Left lung (tissue), 4 donors: ENCODE measurements at regions not wholly inside any gene's neighbourhood (a gene's known extent, or its start where the extent isn't known, plus 50 kb on each side); places are given as distances from the start of the nearest gene placed in this dataset.
A peak's percentile ranks its signal among the peaks of the same experiment; 100 is the strongest.

Experiments used
- ATAC-seq: fragments of 200-7000 bp; cut with Tn5 transposase; one replicate; pipeline ENCODE4 v1.9.1; 2020; ENCODE audit warnings: moderate library complexity
- DNase-seq, 4 donors: peaks; one replicate each; pipeline ENCODE4 v3.0.0-alpha.2; 2013 to 2020
- H3K27ac ChIP-seq, 2 donors: fragments of 200-600 bp; sonication (generic) in 1 of 2; one replicate each; pipeline versions ENCODE4 v1.5.0 to v1.8.0; 2020 to 2021
- H3K27me3 ChIP-seq, 2 donors: fragments of 200-600 bp; sonication (generic) in 1 of 2; one replicate each; pipeline versions ENCODE4 v1.5.0 to v1.8.0; 2020 to 2021
- H3K36me3 ChIP-seq, 2 donors: fragments of 200-600 bp; sonication (generic) in 1 of 2; one replicate each; pipeline versions ENCODE4 v1.5.0 to v1.8.0; 2020 to 2021
- H3K4me1 ChIP-seq, 2 donors: fragments of 200-600 bp; one replicate each; pipeline ENCODE4 v1.8.0; 2021
- H3K4me3 ChIP-seq, 2 donors: fragments of 200-600 bp; sonication (generic) in 1 of 2; one replicate each; pipeline versions ENCODE4 v1.5.0 to v1.8.0; 2020 to 2021; ENCODE audit warnings: mild to moderate bottlenecking in 1 of 2
- H3K9me3 ChIP-seq, 2 donors: fragments of 200-600 bp; sonication (generic) in 1 of 2; one replicate each; pipeline versions ENCODE4 v1.5.0 to v1.8.0; 2020 to 2021
- CTCF ChIP-seq, 2 donors: fragments of 200-600 bp; sonication (generic) in 1 of 2; IDR thresholded peaks; one replicate each; pipeline versions ENCODE4 v1.5.0 to v1.8.0; 2021; ENCODE audit warnings: antibody characterized with exemption in 2 of 2
- intact Hi-C, 2 donors: fragments of 100-400 bp; cut with DNase I; formaldehyde crosslinking; loops; one replicate each; pipeline versions ENCODE4 v1.11.2 to v1.14.2; 2022
- donor health status: DM: no; HTN: yes; CAD: no.
- donor health status: DM: no; HTN: no; CAD: no.

GRCh38 chr10:128254476-128254875 lies 128.3 kb upstream of the MKI67 start:
- intact Hi-C loops: no loop called here

GRCh38 chr10:128257428-128257827 lies 131.2 kb upstream of the MKI67 start:
- Histone ChIP-seq H3K36me3 (no peaks in the 10 kb centered on the region), H3K27ac (no peak overlapping the region), H3K4me3 (no peak overlapping the region), H3K27me3 (peaks cover 0 to 44% of the 10 kb centered on the region in 2 donors), H3K9me3 (no peaks in the 10 kb centered on the region), H3K4me1 (peaks cover 0 to 7% of the 10 kb centered on the region in 2 donors)
- DNase-seq (no peak), ATAC-seq (no peak)
- intact Hi-C loops: no loop called here
- TF ChIP-seq CTCF (IDR thresholded peaks at IDR 0.05): no peak

More at GRCh38 chr10:128254476-128254875, 128.3 kb upstream of the MKI67 start:
- peaks cover 0 to 7% of the 10 kb centered on the region in 2 donors for H3K4me1 ChIP-seq
- no peak for ATAC-seq
- TF ChIP-seq CTCF (IDR thresholded peaks at IDR 0.05): no peak
- H3K36me3 ChIP-seq: no peaks in the 10 kb centered on the region
- H3K27ac ChIP-seq: no peak overlapping the region
- H3K9me3 ChIP-seq: no peaks in the 10 kb centered on the region
- H3K27me3 ChIP-seq: peaks cover 0 to 53% of the 10 kb centered on the region in 2 donors
- H3K4me3 ChIP-seq: no peak overlapping the region
- no peak for DNase-seq

- intact Hi-C loops: no loop called here
- H3K4me1 ChIP-seq: peaks cover 0 to 7% of the 10 kb centered on the region in 2 donors
Observed at GRCh38 chr10:128258421-128258976, 132.3 kb upstream of the MKI67 start.

GRCh38 chr10:128263891-128264688 lies 137.9 kb upstream of the MKI67 start:
- Histone ChIP-seq H3K27me3 (peaks cover 13 to 69% of the 10 kb centered on the region in 2 donors), H3K4me3 (no peak overlapping the region), H3K27ac (no peak overlapping the region), H3K4me1 (no peaks in the 10 kb centered on the region), H3K9me3 (no peaks in the 10 kb centered on the region), H3K36me3 (no peaks in the 10 kb centered on the region)
- intact Hi-C loops: no loop called here
- ATAC-seq: peak; percentile 76
- peak in 3 of 4 donors; percentile 34 to 60 (median 43) for DNase-seq
- TF ChIP-seq CTCF (IDR thresholded peaks at IDR 0.05): peak; percentile 49 to 53

More at GRCh38 chr10:128258421-128258976, 132.3 kb upstream of the MKI67 start:
- H3K9me3 ChIP-seq: no peaks in the 10 kb centered on the region
- H3K36me3 ChIP-seq: no peaks in the 10 kb centered on the region
- DNase-seq (peak in 1 of 4 donors; percentile 1), ATAC-seq (no peak)
- TF ChIP-seq CTCF (IDR thresholded peaks at IDR 0.05): no peak
- H3K27me3 ChIP-seq: peaks cover 0 to 46% of the 10 kb centered on the region in 2 donors
- H3K27ac ChIP-seq: no peak overlapping the region
- H3K4me3 ChIP-seq: no peak overlapping the region

GRCh38 chr10:128265596-128265995 lies 139.4 kb upstream of the MKI67 start:
- Histone ChIP-seq H3K27me3 (peaks cover 13 to 81% of the 10 kb centered on the region in 2 donors), H3K4me1 (no peaks in the 10 kb centered on the region), H3K4me3 (no peak overlapping the region), H3K27ac (no peak overlapping the region), H3K9me3 (no peaks in the 10 kb centered on the region), H3K36me3 (no peaks in the 10 kb centered on the region)
- intact Hi-C loops: no loop called here
- no peak for TF ChIP-seq CTCF (IDR thresholded peaks at IDR 0.05)
- DNase-seq: no peak
- ATAC-seq: no peak
